ENCODE measurements at regions not wholly inside any gene's neighbourhood (a gene's known extent, or its start where the extent isn't known, plus 50 kb on each side); places are given as distances from the start of the nearest gene placed in this dataset.

DNA sequence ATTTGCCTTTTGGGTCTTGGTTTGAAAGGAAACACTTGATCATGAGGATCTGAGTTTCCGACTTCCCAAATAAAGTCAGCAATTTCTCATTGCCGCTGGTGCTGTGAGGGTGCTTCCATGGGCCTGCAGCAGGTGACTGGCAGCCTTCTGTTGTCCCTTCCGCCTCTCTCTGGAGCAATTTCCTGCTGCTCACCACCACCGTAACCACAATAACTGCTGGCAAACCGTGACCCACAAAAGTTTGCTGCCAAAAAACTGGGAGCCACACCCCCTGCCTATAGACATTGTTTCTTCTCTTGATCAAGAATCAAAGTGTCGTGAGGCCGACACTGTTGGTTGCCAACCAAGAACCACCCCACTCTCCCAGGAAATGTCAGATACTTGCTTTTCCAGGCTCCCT lies 164.0 kb downstream of the NR2F2 start:
- H3K9me3 ChIP-seq, result no peaks in the 10 kb centered on the region
- no peak for DNase-seq (ENCODE audit: low spot score)
- H3K36me3 ChIP-seq, result no peaks in the 10 kb centered on the region
- H3K4me3 ChIP-seq, result no peak overlapping the region
- no peak for TF ChIP-seq CTCF (IDR thresholded peaks at IDR 0.05)
- H3K27me3 ChIP-seq, result no peaks in the 10 kb centered on the region
- H3K4me1 ChIP-seq, result no peaks in the 10 kb centered on the region
- no peak overlapping the region for H3K27ac ChIP-seq

DNA sequence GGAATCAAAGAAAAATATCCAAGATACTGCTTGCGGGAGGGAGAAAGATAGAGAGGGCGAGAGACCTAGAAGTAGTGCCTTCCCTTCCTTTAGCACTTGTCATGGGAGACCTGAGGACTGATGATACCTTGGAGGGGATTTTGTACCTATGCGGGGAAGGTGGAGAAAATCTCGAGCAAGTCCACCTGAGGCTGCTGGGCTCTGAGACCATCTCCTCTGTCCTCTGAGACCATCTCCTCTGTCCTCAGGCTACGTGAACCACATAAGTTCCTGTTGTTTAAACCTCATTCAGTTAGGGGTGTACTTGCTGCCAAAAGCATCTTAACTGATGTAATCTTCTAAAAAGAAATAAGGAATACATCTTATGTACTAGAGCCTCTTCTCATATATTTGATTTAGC lies 164.9 kb downstream of the NR2F2 start:
- Histone ChIP-seq H3K27ac (no peak overlapping the region), H3K9me3 (no peaks in the 10 kb centered on the region), H3K27me3 (no peaks in the 10 kb centered on the region), H3K4me3 (no peak overlapping the region), H3K4me1 (no peaks in the 10 kb centered on the region), H3K36me3 (no peaks in the 10 kb centered on the region)
- no peak for TF ChIP-seq CTCF (IDR thresholded peaks at IDR 0.05)
- DNase-seq (ENCODE audit: low spot score), result no peak

DNA sequence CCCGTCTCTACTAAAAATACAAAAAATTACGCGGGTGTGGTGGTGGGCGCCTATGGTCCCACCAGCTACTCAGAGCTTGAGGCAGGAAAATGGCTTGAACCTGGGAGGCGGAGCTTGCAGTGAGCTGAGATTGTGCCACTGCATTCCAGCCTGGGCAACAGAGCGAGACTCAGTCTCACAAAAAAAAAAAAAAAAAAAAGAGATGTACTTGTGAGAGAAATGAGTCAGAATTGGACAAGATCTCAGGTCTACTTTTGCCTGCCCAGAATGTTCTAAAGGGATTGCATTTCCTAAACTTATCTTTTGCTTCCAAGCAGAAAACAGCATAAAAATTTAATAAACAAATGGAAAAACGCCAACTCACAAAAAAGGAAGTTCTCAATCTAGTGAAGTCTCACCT lies 167.5 kb downstream of the NR2F2 start:
- Histone ChIP-seq H3K4me3 (no peak overlapping the region), H3K27me3 (no peaks in the 10 kb centered on the region), H3K9me3 (no peaks in the 10 kb centered on the region), H3K4me1 (no peaks in the 10 kb centered on the region), H3K36me3 (no peaks in the 10 kb centered on the region), H3K27ac (no peak overlapping the region)
- DNase-seq (ENCODE audit: low spot score), result no peak
- TF ChIP-seq CTCF (IDR thresholded peaks at IDR 0.05), result no peak

DNA sequence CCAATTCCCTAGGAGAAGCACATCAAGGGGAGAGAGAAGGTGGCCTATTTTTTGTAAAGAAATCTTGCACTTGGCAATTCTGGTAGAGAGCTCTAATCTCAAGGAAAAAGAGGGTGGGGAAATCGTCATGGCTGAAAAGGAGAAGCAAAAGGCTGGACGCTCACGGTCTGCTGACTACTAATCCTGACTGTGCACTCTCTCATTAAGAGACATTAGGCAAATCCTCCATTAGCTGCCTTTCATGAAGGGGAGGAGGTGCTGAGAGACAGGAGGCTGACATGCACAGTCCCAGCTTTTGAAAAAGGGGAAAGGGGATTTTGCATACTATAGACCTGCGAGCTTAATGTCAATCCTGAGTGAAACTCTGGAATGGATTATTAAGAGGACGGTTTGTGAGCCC lies 170.0 kb downstream of the NR2F2 start:
- DNase-seq (ENCODE audit: low spot score), result no peak
- no peaks in the 10 kb centered on the region for H3K4me1 ChIP-seq
- no peaks in the 10 kb centered on the region for H3K27me3 ChIP-seq
- H3K4me3 ChIP-seq, result no peak overlapping the region
- no peak for TF ChIP-seq CTCF (IDR thresholded peaks at IDR 0.05)
- no peaks in the 10 kb centered on the region for H3K36me3 ChIP-seq
- H3K9me3 ChIP-seq, result no peaks in the 10 kb centered on the region
- H3K27ac ChIP-seq, result no peak overlapping the region

- Histone ChIP-seq H3K36me3 (no peaks in the 10 kb centered on the region), H3K4me1 (no peaks in the 10 kb centered on the region), H3K4me3 (no peak overlapping the region), H3K9me3 (no peaks in the 10 kb centered on the region), H3K27ac (no peak overlapping the region), H3K27me3 (no peaks in the 10 kb centered on the region)
- DNase-seq (ENCODE audit: low spot score), result no peak
- TF ChIP-seq CTCF (IDR thresholded peaks at IDR 0.05), result no peak
Measured at GRCh38 chr15:96501362-96501761, 170.9 kb downstream of the NR2F2 start.

DNA sequence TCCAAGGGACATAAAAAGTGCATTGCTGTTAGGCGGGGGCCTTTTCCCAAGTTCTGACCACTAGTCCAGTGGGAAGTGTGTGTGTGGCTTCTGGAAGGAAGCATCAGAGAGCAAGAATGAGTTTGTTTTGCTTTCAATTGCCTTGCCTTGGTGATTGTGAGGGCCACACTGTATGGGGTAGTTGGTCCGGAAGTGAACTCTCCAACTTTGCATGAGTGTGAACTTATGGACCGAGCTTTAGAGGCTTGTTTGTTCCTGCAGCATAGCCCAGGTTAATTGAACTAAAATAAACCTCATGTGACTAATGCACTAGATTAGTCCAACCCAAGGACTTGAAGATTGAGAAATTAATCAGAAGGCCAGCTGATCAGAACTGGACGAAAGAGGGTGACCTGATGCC lies 171.7 kb downstream of the NR2F2 start:
- no peak overlapping the region for H3K27ac ChIP-seq
- no peak overlapping the region for H3K4me3 ChIP-seq
- no peaks in the 10 kb centered on the region for H3K9me3 ChIP-seq
- TF ChIP-seq CTCF (IDR thresholded peaks at IDR 0.05), result no peak
- H3K27me3 ChIP-seq, result no peaks in the 10 kb centered on the region
- no peaks in the 10 kb centered on the region for H3K4me1 ChIP-seq
- DNase-seq (ENCODE audit: low spot score), result no peak
- no peaks in the 10 kb centered on the region for H3K36me3 ChIP-seq
